ENCODE measurements at regions not wholly inside any gene's neighbourhood (a gene's known extent, or its start where the extent isn't known, plus 50 kb on each side); places are given as distances from the start of the nearest gene placed in this dataset.

DNA sequence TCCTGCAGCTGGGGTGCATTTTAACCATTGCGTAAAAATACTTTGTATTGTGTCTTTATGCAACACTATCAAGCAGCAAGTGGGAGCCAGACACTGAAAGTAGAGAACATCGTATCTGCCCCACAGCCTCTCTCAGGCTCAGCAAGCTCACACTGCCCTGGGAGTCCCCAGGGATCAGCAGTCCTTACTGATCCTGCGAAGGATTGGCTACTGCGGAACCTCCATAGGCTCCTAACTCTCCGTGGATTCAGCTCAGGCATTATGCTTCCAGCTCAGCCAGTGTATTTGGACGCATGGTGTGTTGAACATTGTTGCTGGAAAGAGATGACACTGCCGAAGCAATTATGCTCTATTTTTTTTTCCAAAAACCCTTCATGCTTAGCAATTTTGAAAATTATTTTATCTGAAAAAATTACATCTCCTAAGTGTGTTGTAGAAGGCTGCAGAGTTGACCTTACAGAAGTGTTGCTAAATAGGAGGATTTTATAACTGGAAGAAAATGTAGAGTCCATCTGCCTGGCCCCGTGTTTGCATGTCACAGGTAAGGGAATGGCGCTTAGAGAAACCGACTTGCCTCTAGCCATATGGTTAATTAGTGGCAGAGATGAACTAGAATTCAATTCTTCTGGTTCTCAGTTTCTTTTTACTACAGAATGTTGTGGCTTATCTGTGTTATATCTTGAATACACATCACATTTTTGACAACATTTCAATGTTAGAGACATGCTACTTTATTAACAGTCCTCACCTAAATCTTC, 276.4 kb upstream of the COBL start:
- 61 to 75% methylated on average over 8 to 10 of the region's 10 CpGs for WGBS, 2 donors
- H3K9me3 ChIP-seq: no peaks in the 10 kb centered on the region
- intact Hi-C loops (cut with DNase I; ENCODE audit: low total_unique reads): no loop called here
- TF ChIP-seq, protein P1, sequence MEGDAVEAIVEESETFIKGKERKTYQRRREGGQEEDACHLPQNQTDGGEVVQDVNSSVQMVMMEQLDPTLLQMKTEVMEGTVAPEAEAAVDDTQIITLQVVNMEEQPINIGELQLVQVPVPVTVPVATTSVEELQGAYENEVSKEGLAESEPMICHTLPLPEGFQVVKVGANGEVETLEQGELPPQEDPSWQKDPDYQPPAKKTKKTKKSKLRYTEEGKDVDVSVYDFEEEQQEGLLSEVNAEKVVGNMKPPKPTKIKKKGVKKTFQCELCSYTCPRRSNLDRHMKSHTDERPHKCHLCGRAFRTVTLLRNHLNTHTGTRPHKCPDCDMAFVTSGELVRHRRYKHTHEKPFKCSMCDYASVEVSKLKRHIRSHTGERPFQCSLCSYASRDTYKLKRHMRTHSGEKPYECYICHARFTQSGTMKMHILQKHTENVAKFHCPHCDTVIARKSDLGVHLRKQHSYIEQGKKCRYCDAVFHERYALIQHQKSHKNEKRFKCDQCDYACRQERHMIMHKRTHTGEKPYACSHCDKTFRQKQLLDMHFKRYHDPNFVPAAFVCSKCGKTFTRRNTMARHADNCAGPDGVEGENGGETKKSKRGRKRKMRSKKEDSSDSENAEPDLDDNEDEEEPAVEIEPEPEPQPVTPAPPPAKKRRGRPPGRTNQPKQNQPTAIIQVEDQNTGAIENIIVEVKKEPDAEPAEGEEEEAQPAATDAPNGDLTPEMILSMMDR (IDR thresholded peaks at IDR 0.05): no peak
- TF ChIP-seq POLR2A (IDR thresholded peaks at IDR 0.05): no peak
- no peak overlapping the region for H3K4me3 ChIP-seq
- H3K27me3 ChIP-seq: no peaks in the 10 kb centered on the region
- DNase-seq: no peak
- H3K36me3 ChIP-seq (ENCODE audit: low read depth, missing control alignments): no peaks in the 10 kb centered on the region
- H3K27ac ChIP-seq: no peak overlapping the region
- H3K4me1 ChIP-seq: no peaks in the 10 kb centered on the region

DNA sequence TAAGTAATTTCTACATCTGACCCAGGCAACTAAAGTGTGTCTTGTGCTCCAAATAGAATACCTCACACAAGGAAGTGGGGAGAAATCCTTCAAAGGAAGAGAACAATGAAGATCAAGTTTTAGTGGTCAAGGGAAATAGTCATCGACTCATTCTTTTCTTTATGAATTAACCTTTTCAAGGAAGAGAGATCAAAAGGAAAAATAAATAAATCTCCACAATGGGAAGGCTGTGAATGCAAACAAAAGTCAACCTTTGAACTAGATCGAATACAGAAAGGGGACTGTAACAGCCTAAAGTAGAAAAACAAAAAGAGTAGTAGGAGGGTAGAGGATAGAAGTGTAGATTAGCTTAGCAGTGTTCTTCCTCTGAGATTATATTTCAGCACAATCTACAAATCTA, 274.6 kb upstream of the COBL start:
- no peak for DNase-seq
- 34 to 48% methylated on average over 2 of the region's 2 CpGs for WGBS, 2 donors

GRCh38 chr7:51590746-51591145, 274.1 kb upstream of the COBL start:
- Histone ChIP-seq H3K27me3 (no peaks in the 10 kb centered on the region), H3K27ac (no peak overlapping the region), H3K4me3 (no peak overlapping the region), H3K9me3 (no peaks in the 10 kb centered on the region), H3K36me3 (ENCODE audit: low read depth, missing control alignments) (no peaks in the 10 kb centered on the region), H3K4me1 (no peaks in the 10 kb centered on the region)
- intact Hi-C loops (cut with DNase I; ENCODE audit: low total_unique reads): no loop called here
- WGBS, 2 donors: 33 to 39% methylated on average over 5 of the region's 5 CpGs
- no peak for DNase-seq
- TF ChIP-seq, protein P1 (IDR thresholded peaks at IDR 0.05): no peak
- TF ChIP-seq POLR2A (IDR thresholded peaks at IDR 0.05): no peak

More for the DNA sequence above, 274.6 kb upstream of the COBL start:
- Histone ChIP-seq H3K36me3 (ENCODE audit: low read depth, missing control alignments) (no peaks in the 10 kb centered on the region), H3K27me3 (no peaks in the 10 kb centered on the region), H3K4me1 (no peaks in the 10 kb centered on the region), H3K4me3 (no peak overlapping the region), H3K9me3 (no peaks in the 10 kb centered on the region), H3K27ac (no peak overlapping the region)
- intact Hi-C loops (cut with DNase I; ENCODE audit: low total_unique reads): no loop called here
- no peak for TF ChIP-seq POLR2A (IDR thresholded peaks at IDR 0.05)
- TF ChIP-seq, protein P1 (IDR thresholded peaks at IDR 0.05): no peak

DNA sequence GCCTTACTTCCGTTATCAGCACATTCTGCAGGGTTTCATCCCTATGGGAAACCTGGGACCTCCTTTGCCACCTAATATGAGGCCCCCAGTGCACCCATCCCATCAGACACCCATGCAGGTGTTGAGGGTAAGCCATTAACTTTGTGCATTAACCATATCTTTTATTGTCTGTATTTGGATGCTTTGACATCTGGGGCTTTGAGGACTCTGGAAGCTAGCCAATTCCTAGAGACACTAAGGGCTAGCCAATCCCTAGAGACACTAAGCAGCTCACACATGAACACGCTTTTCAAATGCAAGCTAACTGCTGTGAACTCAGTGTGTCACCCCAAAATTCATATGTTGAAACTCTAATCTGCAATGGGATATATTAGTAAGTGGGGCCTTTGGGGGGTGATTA, 272.5 kb upstream of the COBL start:
- 70 to 86% methylated on average over 2 of the region's 2 CpGs for WGBS, 2 donors
- Histone ChIP-seq H3K9me3 (no peaks in the 10 kb centered on the region), H3K36me3 (ENCODE audit: low read depth, missing control alignments) (no peaks in the 10 kb centered on the region), H3K27ac (no peak overlapping the region), H3K4me1 (no peaks in the 10 kb centered on the region), H3K27me3 (no peaks in the 10 kb centered on the region), H3K4me3 (no peak overlapping the region)
- no peak for DNase-seq
- no peak for TF ChIP-seq POLR2A (IDR thresholded peaks at IDR 0.05)
- TF ChIP-seq, protein P1 (IDR thresholded peaks at IDR 0.05): no peak
- intact Hi-C loops (cut with DNase I; ENCODE audit: low total_unique reads): no loop called here

DNA sequence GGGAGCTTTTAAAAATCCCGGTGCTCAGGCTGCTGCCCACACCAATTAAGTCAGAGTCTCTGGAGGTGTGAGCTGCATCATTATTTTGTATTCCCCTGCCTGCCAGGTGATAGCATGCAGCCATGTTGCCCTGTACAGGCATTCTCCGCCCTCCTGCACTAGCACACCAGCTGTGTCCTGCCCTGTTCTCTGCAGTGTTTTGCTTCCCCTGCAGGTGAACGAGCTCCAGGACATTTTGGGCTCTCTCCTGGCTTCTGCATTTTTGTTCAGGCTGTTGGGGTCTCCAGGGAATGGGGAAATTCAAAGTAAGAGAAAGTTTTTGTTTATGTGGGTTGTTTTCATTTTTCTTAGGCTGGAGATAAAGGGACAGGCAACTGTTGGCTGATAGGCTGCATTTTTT, 271.0 kb upstream of the COBL start:
- TF ChIP-seq, protein P1 (IDR thresholded peaks at IDR 0.05): no peak
- TF ChIP-seq POLR2A (IDR thresholded peaks at IDR 0.05): no peak
- H3K4me3 ChIP-seq: no peak overlapping the region
- no peaks in the 10 kb centered on the region for H3K36me3 ChIP-seq (ENCODE audit: low read depth, missing control alignments)
- H3K4me1 ChIP-seq: no peaks in the 10 kb centered on the region
- DNase-seq: no peak
- H3K27ac ChIP-seq: no peak overlapping the region
- no peaks in the 10 kb centered on the region for H3K27me3 ChIP-seq
- 69 to 71% methylated on average over 3 of the region's 3 CpGs for WGBS, 2 donors
- intact Hi-C loops (cut with DNase I; ENCODE audit: low total_unique reads): no loop called here
- H3K9me3 ChIP-seq: no peaks in the 10 kb centered on the region

Data from testis (tissue), 2 donors.